Activated CD8-positive, alpha-beta T cell treated with anti-CD3 and anti-CD28 coated beads for 36 hours (primary cell): ENCODE measurements at regions not wholly inside any gene's neighbourhood (a gene's known extent, or its start where the extent isn't known, plus 50 kb on each side); places are given as distances from the start of the nearest gene placed in this dataset.
"Not testable (repeated sequence)": the region's sequence is repeated elsewhere in the genome, so short reads cannot be mapped to it uniquely, and the experiment has no call there.

Experiments
- ATAC-seq: fragments of 200-7000 bp; cut with Tn5 transposase; one replicate; pipeline ENCODE4 v1.10.0; 2021; ENCODE audit warnings: mild to moderate bottlenecking, moderate library complexity
- CTCF ChIA-PET: fragments of 350-600 bp; sonication (Branson Sonifier 250); formaldehyde crosslinking; loops from one replicate; lab custom pipeline; 2021; ENCODE audit warnings: antibody characterized with exemption; lab: Charles Lee
- POLR2A ChIA-PET: fragments of 350-600 bp; sonication (Branson Sonifier 250); formaldehyde crosslinking; loops from one replicate; lab custom pipeline; 2021; ENCODE audit warnings: antibody characterized with exemption; lab: Charles Lee
- DNase-seq: peaks from one replicate; pipeline ENCODE4 v3.0.0-alpha.2; 2020
- H3K27ac Mint-ChIP-seq: one replicate; pipeline ENCODE4 v1.8.0; 2021; ENCODE audit warnings: mild to moderate bottlenecking, mixed read lengths
- H3K27me3 Mint-ChIP-seq: one replicate; pipeline ENCODE4 v1.8.0; 2021; ENCODE audit warnings: mixed read lengths
- H3K36me3 Mint-ChIP-seq: one replicate; pipeline ENCODE4 v1.8.0; 2021; ENCODE audit warnings: low read depth, mixed read lengths
- H3K4me1 Mint-ChIP-seq: one replicate; pipeline ENCODE4 v1.8.0; 2021; ENCODE audit warnings: low read depth, mixed read lengths
- H3K4me3 Mint-ChIP-seq: one replicate; pipeline ENCODE4 v1.8.0; 2021; ENCODE audit warnings: mild to moderate bottlenecking, moderate library complexity, mixed read lengths
- H3K9me3 Mint-ChIP-seq: one replicate; pipeline ENCODE4 v1.8.0; 2021; ENCODE audit warnings: mixed read lengths
- intact Hi-C: fragments of 100-400 bp; cut with micrococcal nuclease; formaldehyde crosslinking; loops from one replicate; pipeline ENCODE4 v1.10.0; 2022
- TF ChIP-seq, protein P1 (sequence below): fragments of 200-600 bp; IDR thresholded peaks from one replicate; pipeline ENCODE4 v1.8.0; 2022; ENCODE audit warnings: antibody characterized with exemption, mild to moderate bottlenecking

- POLR2A ChIA-PET, result no interaction called here
- intact Hi-C loops, result no loop called here
- TF ChIP-seq, protein P1, sequence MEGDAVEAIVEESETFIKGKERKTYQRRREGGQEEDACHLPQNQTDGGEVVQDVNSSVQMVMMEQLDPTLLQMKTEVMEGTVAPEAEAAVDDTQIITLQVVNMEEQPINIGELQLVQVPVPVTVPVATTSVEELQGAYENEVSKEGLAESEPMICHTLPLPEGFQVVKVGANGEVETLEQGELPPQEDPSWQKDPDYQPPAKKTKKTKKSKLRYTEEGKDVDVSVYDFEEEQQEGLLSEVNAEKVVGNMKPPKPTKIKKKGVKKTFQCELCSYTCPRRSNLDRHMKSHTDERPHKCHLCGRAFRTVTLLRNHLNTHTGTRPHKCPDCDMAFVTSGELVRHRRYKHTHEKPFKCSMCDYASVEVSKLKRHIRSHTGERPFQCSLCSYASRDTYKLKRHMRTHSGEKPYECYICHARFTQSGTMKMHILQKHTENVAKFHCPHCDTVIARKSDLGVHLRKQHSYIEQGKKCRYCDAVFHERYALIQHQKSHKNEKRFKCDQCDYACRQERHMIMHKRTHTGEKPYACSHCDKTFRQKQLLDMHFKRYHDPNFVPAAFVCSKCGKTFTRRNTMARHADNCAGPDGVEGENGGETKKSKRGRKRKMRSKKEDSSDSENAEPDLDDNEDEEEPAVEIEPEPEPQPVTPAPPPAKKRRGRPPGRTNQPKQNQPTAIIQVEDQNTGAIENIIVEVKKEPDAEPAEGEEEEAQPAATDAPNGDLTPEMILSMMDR, result no peak
- ATAC-seq (no peak), DNase-seq (no peak)
- Mint-ChIP-seq H3K27me3 (no peaks in the 10 kb centered on the region), H3K36me3 (no peaks in the 10 kb centered on the region), H3K9me3 (peaks cover 8% of the 10 kb centered on the region), H3K4me1 (no peaks in the 10 kb centered on the region), H3K27ac (no peak overlapping the region), H3K4me3 (no peak overlapping the region)
- CTCF ChIA-PET, result no interaction called here
These were observed 60.0 kb upstream of the SGPP2 start for GRCh38 chr2:222364285-222364895.

DNA sequence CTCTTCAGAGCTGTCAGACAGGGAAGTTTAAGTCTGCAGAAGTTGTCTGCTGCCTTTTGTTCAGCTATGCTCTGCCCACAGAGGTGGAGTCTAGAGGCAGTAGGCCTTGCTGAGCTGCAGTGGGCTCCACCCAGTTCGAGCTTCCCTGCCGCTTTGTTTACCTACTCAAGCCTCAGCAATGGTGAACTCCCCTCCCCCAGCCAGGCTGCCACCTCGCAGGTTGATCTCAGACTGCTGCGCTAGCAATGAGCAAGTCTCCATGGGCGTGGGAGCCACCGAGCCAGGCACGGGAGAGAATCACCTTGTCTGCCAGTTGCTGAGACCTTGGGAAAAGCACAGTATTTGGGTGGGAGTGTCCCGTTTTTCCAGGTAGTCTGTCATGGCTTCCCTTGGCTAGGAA is 56.1 kb upstream of the SGPP2 start:
- H3K27ac Mint-ChIP-seq, DNase-seq, H3K36me3 Mint-ChIP-seq, H3K27me3 Mint-ChIP-seq, intact Hi-C loops, ATAC-seq, H3K4me3 Mint-ChIP-seq, H3K4me1 Mint-ChIP-seq, POLR2A ChIA-PET: not testable (repeated sequence)
- H3K9me3 Mint-ChIP-seq, result peaks cover 14% of the 10 kb centered on the region
- CTCF ChIA-PET, result interaction anchor here (1.1 kb wide), 1 partner anchor 194 kb away, joined by 3 read pairs; no protein-coding TSS in a partner anchor

DNA sequence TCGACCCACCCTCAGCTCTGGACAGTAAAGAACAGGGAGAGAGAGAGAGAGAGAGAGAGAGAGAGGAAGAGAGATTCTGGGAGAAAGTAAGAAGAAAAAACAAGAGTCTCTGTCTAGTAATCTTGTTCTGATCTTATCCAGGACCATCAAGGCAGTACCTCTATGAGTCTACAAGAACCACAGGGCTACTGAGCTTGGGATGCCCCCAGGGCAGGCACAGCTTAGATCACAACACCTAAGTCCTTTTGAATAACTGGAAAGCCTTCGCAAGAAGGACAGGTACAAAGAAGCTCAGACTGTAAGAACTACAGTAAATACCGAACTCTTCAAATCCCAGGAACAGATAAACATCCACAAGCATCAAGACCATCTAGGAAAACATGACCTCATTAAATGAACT is 51.4 kb upstream of the SGPP2 start:
- Mint-ChIP-seq H3K27me3 (peaks cover 2% of the 10 kb centered on the region), H3K36me3 (no peaks in the 10 kb centered on the region), H3K27ac (no peak overlapping the region), H3K4me3 (no peak overlapping the region), H3K9me3 (peaks cover 9% of the 10 kb centered on the region), H3K4me1 (no peaks in the 10 kb centered on the region)
- TF ChIP-seq, protein P1, result no peak
- intact Hi-C loops, result no loop called here
- CTCF ChIA-PET, result no interaction called here
- POLR2A ChIA-PET, result no interaction called here
- ATAC-seq (no peak), DNase-seq (no peak)
